Brain microvascular endothelial cell (primary cell): ENCODE measurements at regions not wholly inside any gene's neighbourhood (a gene's known extent, or its start where the extent isn't known, plus 50 kb on each side); places are given as distances from the start of the nearest gene placed in this dataset.
A peak's percentile ranks its signal among the peaks of the same experiment; 100 is the strongest.

Source experiments
- DNase-seq: peaks from one replicate; pipeline ENCODE4 v3.0.0-alpha.2; 2020
- H3K27ac ChIP-seq: fragments of 250-450 bp; sonication (Bioruptor Pico); 2 replicates; pipeline ENCODE4 v1.5.1; 2020; ENCODE audit warnings: mild to moderate bottlenecking, moderate library complexity
- H3K27me3 ChIP-seq: fragments of 250-450 bp; sonication (Bioruptor Pico); replicated peaks from 2 replicates; pipeline ENCODE4 v1.5.1; 2020; ENCODE audit warnings: mild to moderate bottlenecking
- H3K36me3 ChIP-seq: fragments of 250-450 bp; sonication (Bioruptor Pico); replicated peaks from 2 replicates; pipeline ENCODE4 v1.5.1; 2020; ENCODE audit warnings: mild to moderate bottlenecking
- H3K4me3 ChIP-seq: 2 replicates; pipeline ENCODE4 v1.5.1; 2011; ENCODE audit warnings: low read depth, mild to moderate bottlenecking, control low read depth, low read length, moderate library complexity
- CTCF ChIP-seq: IDR thresholded peaks from 2 replicates; pipeline ENCODE4 v1.5.1; 2011; ENCODE audit warnings: low read depth, mild to moderate bottlenecking, moderate library complexity, low read length, control low read depth, inconsistent platforms; ENCODE audit errors: missing control alignments
- in situ Hi-C: cut with HindIII; loops from 2 replicates; pipeline ENCODE4 v1.10.0; 2017; ENCODE audit warnings: low sequenced_read_pairs, low pct_ligation_motif_present

- no peaks in the 10 kb centered on the region for H3K36me3 ChIP-seq
- H3K27ac ChIP-seq, result no peak overlapping the region
- no peaks in the 10 kb centered on the region for H3K27me3 ChIP-seq
- H3K4me3 ChIP-seq, result no peak overlapping the region
- no peak for DNase-seq
- TF ChIP-seq CTCF, result no peak
- in situ Hi-C loops, result no loop called here
Observed at GRCh38 chr16:86373276-86373901, 136.9 kb upstream of the FOXF1 start.

- TF ChIP-seq CTCF, result no peak
- H3K27ac ChIP-seq, result no peak overlapping the region
- H3K36me3 ChIP-seq, result no peaks in the 10 kb centered on the region
- no peak overlapping the region for H3K4me3 ChIP-seq
- in situ Hi-C loops, result no loop called here
- H3K27me3 ChIP-seq, result no peaks in the 10 kb centered on the region
- DNase-seq, result no peak
Observed at GRCh38 chr16:86374603-86375130, 135.7 kb upstream of the FOXF1 start.

DNA sequence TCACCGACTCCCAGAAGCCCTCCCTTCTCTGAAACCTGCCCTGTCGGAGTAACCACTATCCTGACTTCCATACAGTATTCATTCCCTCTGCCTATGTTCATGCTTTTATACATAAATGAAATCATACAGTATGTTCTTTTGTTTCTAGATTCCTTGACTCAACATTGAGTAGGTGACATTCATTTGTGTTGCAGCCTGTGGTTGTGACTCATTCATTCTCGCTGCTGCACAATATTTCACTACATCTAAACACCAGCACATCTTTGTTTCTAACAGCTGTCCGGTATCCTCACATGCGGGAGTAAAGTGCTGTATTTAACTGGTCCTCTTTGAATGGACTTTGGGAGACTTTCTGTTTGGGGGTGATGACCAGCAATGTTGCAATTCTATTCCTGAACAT lies 135.0 kb upstream of the FOXF1 start:
- in situ Hi-C loops, result no loop called here
- DNase-seq, result peak; percentile 81

GRCh38 chr16:86375851-86376250 lies 134.5 kb upstream of the FOXF1 start:
- Histone ChIP-seq H3K36me3 (no peaks in the 10 kb centered on the region), H3K27me3 (no peaks in the 10 kb centered on the region), H3K27ac (peak overlapping the region; percentile 43), H3K4me3 (no peak overlapping the region)
- in situ Hi-C loops, result no loop called here
- no peak for DNase-seq
- no peak for TF ChIP-seq CTCF

More for the DNA sequence above, 135.0 kb upstream of the FOXF1 start:
- Histone ChIP-seq H3K27ac (peak overlapping the region; percentile 43), H3K4me3 (no peak overlapping the region), H3K36me3 (no peaks in the 10 kb centered on the region), H3K27me3 (no peaks in the 10 kb centered on the region)
- TF ChIP-seq CTCF, result no peak

- no peak for TF ChIP-seq CTCF
- no peaks in the 10 kb centered on the region for H3K27me3 ChIP-seq
- H3K27ac ChIP-seq, result no peak overlapping the region
- no peak overlapping the region for H3K4me3 ChIP-seq
- in situ Hi-C loops, result no loop called here
- H3K36me3 ChIP-seq, result no peaks in the 10 kb centered on the region
- DNase-seq, result no peak
Observed at GRCh38 chr16:86376837-86377236, 133.5 kb upstream of the FOXF1 start.
